Keratinocyte (primary cell): ENCODE measurements at regions not wholly inside any gene's neighbourhood (a gene's known extent, or its start where the extent isn't known, plus 50 kb on each side); places are given as distances from the start of the nearest gene placed in this dataset.

Experiments
- CTCF ChIP-seq, 3 experiments: IDR thresholded peaks in 1 of 3; conservative IDR thresholded peaks in 1 of 3; optimal IDR thresholded peaks in 1 of 3; 2 replicates in 2 of 3; 3 replicates in 1 of 3; pipeline versions ENCODE3 to v1.5.1; 2011; ENCODE audit warnings: low read length in 3 of 3, mild to moderate bottlenecking in 3 of 3, moderate library complexity in 2 of 3, control low read depth in 1 of 3, inconsistent platforms in 1 of 3; ENCODE audit not compliant: insufficient read depth in 2 of 3; ENCODE audit errors: extremely low read depth in 1 of 3
- EZH2 ChIP-seq: IDR thresholded peaks from one replicate; pipeline ENCODE4 v1.6.1; 2012; ENCODE audit warnings: inconsistent platforms, mild to moderate bottlenecking, low read length, moderate library complexity

- no peak for TF ChIP-seq CTCF (optimal IDR thresholded peaks at IDR 0.05 in 1 of 3, IDR thresholded peaks at IDR 0.05 in 1 of 3, conservative IDR thresholded peaks at IDR 0.05 in 1 of 3; ENCODE audit: extremely low read depth in 1 of 3, insufficient read depth in 2 of 3, low read length in 3 of 3)
- no peak for TF ChIP-seq EZH2
These were observed 2345.2 kb downstream of the PCDH9 start for GRCh38 chr13:64884976-64885375.
